ENCODE measurements at regions not wholly inside any gene's neighbourhood (a gene's known extent, or its start where the extent isn't known, plus 50 kb on each side); places are given as distances from the start of the nearest gene placed in this dataset.
A peak's percentile ranks its signal among the peaks of the same experiment; 100 is the strongest.

DNA sequence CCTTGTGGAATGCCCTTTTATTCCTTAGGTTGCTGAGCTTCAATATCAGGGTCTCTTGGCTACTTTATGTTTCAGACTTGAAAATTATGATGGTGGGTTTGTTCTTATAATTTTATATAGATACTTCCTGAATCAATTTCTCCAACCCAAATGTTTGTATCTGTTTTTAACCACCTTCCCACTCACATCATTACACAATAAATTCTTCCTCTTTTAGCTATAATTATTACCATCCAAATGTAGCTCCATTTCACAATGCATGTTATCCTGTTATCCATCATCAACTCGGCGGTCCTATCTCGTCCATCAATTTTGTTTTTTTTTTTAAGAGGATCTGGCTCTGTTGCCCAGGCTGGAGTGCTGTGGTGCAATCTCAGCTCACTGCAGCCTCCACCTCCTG, 357.6 kb upstream of the ZP4 start:
- in situ Hi-C loops (cut with HindIII; ENCODE audit: low sequenced_read_pairs) = no loop called here
- DNase-seq (ENCODE audit: low spot score) = no peak

GRCh38 chr1:238242181-238242580, 351.5 kb upstream of the ZP4 start:
- in situ Hi-C loops (cut with HindIII; ENCODE audit: low sequenced_read_pairs) = no loop called here
- no peak for DNase-seq (ENCODE audit: low spot score)

DNA sequence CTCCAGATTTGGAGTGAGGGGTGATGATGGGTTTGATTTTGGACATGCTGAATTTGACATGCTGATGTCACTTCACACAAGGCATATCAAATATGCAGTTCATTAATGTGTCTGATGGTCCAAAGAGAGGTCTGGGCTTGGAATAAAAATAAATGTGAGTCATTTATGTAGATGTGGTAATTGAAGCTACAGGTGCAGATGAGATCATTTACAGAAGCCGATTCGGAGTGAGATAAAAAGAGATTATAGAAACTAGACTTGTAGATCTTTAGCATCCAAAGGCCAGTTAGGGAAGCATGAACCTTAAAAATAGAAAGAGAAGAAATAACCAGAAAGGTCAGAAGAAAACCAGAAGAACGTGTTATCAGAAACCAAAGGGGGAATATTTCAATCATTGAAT, 350.9 kb upstream of the ZP4 start:
- DNase-seq (ENCODE audit: low spot score) = no peak
- in situ Hi-C loops (cut with HindIII; ENCODE audit: low sequenced_read_pairs) = no loop called here

DNA sequence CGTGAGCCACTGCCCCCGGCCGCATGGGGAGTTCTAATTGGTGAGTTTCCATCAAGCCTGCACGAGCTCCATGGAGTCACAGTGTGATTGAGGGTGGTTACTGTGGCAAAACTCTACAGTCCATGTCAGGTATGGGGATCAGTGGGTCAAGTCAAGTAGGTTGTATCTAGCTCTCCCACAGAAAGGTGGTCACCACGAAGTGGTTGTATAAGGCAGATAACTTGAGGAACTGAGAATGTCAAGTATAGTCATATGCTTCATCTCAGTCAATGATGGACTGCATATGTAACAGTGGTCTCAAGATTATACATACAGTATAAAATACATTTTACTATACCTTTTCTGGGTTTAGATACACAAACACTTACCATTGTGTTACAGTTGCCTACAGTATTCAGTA, 348.6 kb upstream of the ZP4 start:
- DNase-seq (ENCODE audit: low spot score) = no peak
- in situ Hi-C loops (cut with HindIII; ENCODE audit: low sequenced_read_pairs) = no loop called here

DNA sequence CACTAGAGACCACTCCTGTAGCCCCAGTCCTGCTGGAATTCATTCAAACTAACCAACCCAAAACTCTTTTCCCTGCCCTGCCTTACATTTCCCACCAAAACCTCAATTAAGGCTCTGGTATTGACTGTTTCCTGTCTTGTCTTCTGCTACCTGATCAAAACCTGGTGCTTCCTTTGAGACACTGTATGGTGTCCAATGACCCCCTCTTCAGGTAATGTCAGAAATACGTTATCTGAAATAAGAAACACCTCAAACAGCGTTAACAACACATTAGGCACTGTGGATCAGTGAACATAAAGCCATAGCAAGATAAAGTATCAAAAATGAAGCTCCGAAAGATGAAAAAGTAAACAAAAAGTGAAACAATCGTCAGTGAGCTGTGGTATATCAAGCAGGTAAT, 343.2 kb upstream of the ZP4 start:
- in situ Hi-C loops (cut with HindIII; ENCODE audit: low sequenced_read_pairs) = no loop called here
- no peak for DNase-seq (ENCODE audit: low spot score)

GRCh38 chr1:238232084-238232710, 341.5 kb upstream of the ZP4 start:
- DNase-seq (ENCODE audit: low spot score) = peak; percentile 93
- in situ Hi-C loops (cut with HindIII; ENCODE audit: low sequenced_read_pairs) = no loop called here

- DNase-seq (ENCODE audit: low spot score) = no peak
- in situ Hi-C loops (cut with HindIII; ENCODE audit: low sequenced_read_pairs) = no loop called here
Measured at GRCh38 chr1:238226810-238227209, 336.1 kb upstream of the ZP4 start.

GRCh38 chr1:238223076-238223640, 332.4 kb upstream of the ZP4 start:
- in situ Hi-C loops (cut with HindIII; ENCODE audit: low sequenced_read_pairs) = no loop called here
- no peak for DNase-seq (ENCODE audit: low spot score)

DNA sequence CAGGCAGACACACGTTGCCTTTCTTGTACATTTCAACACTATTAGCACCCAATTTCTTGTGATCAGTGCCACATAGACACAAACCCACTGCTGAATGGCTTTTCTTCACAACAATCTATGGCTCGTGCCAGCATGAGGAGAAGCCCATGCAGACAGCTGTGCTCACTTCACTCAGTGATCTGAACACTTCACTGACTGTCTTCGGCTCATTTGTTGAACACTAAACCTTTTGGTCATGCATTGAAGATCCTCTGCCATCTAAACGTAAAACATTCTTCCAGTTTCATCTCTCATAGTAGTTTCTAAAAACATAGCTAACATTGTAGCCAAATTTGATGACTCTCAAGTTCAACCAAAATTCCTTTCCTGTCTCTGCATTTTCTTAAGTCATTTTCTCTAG, 331.0 kb upstream of the ZP4 start:
- in situ Hi-C loops (cut with HindIII; ENCODE audit: low sequenced_read_pairs) = no loop called here
- no peak for DNase-seq (ENCODE audit: low spot score)

DNA sequence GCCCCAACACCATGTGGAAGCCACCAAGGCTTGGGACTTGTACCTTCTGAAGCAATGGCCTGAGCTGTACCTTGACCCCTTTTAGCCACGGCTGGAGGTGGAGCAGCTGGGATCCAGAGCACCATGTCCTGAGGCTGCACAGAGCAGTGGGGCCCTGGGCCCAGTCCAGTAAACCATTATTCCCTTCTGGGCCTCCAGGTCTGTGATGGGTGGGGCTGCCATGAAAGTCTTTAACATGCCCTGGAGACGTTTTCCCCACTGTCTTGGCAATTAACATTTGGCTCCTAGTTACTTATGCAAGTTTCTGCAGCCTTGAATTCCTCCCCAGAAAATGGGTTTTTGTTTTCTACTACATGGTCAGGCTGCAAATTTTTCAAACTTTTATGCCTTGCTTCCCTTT, 323.7 kb upstream of the ZP4 start:
- in situ Hi-C loops (cut with HindIII; ENCODE audit: low sequenced_read_pairs) = no loop called here
- no peak for DNase-seq (ENCODE audit: low spot score)

GRCh38 chr1:238205045-238205662, 314.4 kb upstream of the ZP4 start:
- in situ Hi-C loops (cut with HindIII; ENCODE audit: low sequenced_read_pairs) = no loop called here
- DNase-seq (ENCODE audit: low spot score) = no peak

DNA sequence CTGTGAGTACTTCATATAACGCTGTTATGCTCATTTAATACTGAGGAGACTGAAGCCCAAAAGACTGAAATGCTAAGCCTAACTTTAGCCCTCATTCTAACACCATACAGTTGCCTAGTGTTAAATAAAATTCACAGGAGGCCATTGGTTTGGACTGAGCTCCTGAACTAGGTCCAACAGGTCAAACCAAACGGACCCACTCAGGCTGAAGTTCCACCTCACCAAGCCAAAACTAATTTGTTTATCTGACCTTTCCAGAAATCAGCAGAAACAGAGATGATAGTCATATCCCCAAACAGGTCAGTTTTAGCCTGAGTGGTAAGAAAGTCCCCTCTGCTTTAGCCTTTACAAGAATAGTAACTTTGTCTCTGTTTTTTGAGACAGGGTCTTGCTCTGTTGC, 311.3 kb upstream of the ZP4 start:
- in situ Hi-C loops (cut with HindIII; ENCODE audit: low sequenced_read_pairs) = no loop called here
- DNase-seq (ENCODE audit: low spot score) = no peak

GRCh38 chr1:238199325-238199724, 308.6 kb upstream of the ZP4 start:
- DNase-seq (ENCODE audit: low spot score) = no peak
- in situ Hi-C loops (cut with HindIII; ENCODE audit: low sequenced_read_pairs) = no loop called here

DNA sequence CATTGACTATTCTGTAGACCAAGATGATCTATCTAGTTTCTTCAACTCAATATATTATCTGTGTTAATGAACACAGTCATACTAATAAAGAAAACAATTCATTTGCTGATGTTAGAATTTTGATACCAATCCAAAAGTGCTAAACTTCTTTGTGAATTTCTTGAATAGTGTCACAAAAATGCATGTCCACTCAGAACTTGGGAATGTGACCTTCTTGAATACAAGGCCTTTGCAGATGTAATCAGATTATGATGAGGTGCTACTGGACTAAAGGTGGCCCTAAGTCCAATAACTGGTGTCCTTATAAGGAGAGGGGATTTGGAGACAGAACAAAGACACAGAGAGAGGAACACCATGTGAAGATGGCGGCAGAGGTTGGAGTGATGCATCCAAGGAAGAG, 305.8 kb upstream of the ZP4 start:
- DNase-seq (ENCODE audit: low spot score) = no peak
- in situ Hi-C loops (cut with HindIII; ENCODE audit: low sequenced_read_pairs) = no loop called here

GRCh38 chr1:238191170-238191569, 300.4 kb upstream of the ZP4 start:
- in situ Hi-C loops (cut with HindIII; ENCODE audit: low sequenced_read_pairs) = no loop called here
- DNase-seq (ENCODE audit: low spot score) = no peak

- in situ Hi-C loops (cut with HindIII; ENCODE audit: low sequenced_read_pairs) = no loop called here
- DNase-seq (ENCODE audit: low spot score) = no peak
Measured at GRCh38 chr1:238187575-238187949, 296.8 kb upstream of the ZP4 start.

DNA sequence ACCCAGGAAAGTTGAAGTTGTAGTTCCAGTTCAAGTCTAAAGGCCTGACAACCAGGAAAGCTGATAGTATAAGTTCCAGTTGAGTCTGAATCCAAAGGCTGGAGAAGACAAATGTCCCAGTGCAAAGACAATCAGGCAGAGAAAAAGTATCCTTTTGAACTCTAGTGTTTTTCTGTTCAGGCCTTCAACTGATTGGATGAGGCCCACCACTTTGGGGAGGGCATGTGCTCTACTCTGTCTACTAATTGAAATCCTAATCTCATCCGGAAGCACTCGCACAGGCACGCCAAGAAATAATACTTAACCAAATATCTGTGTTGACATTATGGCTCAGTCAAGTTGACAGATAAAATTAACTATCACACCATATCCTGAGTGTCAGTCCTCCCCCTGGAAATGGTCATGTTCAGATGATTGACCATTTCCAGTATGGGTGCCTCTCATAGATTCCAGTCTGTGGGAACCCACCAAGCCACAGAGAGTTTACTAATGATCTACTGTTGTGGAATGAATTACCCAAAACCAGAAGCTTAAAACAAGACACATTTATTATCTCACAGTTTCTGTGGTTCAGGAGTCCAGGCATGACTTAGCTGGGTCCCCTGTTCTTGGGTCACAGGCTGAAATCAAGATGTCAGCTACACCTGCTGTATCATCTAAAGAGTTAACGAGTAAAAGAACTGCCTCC, 296.3 kb upstream of the ZP4 start:
- DNase-seq (ENCODE audit: low spot score) = no peak
- in situ Hi-C loops (cut with HindIII; ENCODE audit: low sequenced_read_pairs) = no loop called here

- DNase-seq (ENCODE audit: low spot score) = no peak
Measured at GRCh38 chr1:238177960-238178645, 287.4 kb upstream of the ZP4 start.

DNA sequence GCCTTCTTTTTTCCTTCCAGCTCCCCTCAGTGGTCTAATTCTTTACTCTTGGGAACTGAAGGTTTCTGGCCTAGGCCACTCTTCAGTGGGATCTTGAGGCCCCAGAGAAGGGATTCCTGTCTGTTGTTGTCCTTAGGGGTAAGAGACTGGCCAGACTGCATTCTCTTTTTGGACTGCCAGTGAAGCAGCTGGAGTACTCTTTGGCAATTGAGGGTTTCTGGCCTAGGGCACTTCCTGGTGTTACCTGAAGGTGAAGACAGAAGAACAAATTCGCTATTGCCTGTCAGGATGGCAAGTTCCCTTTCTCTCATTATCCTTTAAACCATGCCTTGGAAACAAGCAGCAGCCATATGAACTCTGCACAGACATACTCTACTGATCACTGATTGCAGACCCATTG, 286.6 kb upstream of the ZP4 start:
- in situ Hi-C loops (cut with HindIII; ENCODE audit: low sequenced_read_pairs) = no loop called here

More at GRCh38 chr1:238177960-238178645, 287.4 kb upstream of the ZP4 start:
- in situ Hi-C loops (cut with HindIII; ENCODE audit: low sequenced_read_pairs) = no loop called here

DNA sequence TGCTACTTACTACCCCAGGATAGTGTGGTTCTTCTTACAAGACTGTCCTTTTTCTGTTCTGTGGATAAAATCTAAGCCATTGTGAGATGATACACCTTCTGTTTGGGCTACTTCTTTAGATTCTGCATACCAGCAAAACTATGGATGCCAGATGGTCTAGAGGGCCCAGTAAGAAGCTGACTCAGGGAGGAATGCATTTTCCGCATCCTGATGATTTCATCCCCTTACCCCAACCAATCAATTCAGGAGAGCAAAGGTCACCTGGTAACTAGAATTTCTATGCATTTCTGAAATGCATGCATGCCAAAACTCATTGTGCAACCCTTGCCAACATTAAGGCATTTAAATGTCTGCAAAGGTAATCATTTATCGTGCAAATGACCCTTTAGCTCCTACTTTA, 285.7 kb upstream of the ZP4 start:
- in situ Hi-C loops (cut with HindIII; ENCODE audit: low sequenced_read_pairs) = no loop called here
- no peak for DNase-seq (ENCODE audit: low spot score)

More for the DNA sequence above, 286.6 kb upstream of the ZP4 start:
- no peak for DNase-seq (ENCODE audit: low spot score)

All from G401 (cell line).